IPS-NIHi7 (cell line): ENCODE measurements at regions not wholly inside any gene's neighbourhood (a gene's known extent, or its start where the extent isn't known, plus 50 kb on each side); places are given as distances from the start of the nearest gene placed in this dataset.
"Not testable (repeated sequence)": the region's sequence is repeated elsewhere in the genome, so short reads cannot be mapped to it uniquely, and the experiment has no call there.

Experiments used
- DNase-seq: peaks from one replicate; pipeline ENCODE4 v3.0.0; 2012; ENCODE audit warnings: mixed read lengths; ENCODE audit errors: extremely low spot score

- no peak for DNase-seq
Measured at GRCh38 chrX:150212672-150213480, 150.2 kb upstream of the MAMLD1 start.

- no peak for DNase-seq
Measured at GRCh38 chrX:150213481-150214030, 149.6 kb upstream of the MAMLD1 start.

GRCh38 chrX:150216000-150216399 lies 147.1 kb upstream of the MAMLD1 start:
- not testable (repeated sequence) for DNase-seq

DNA sequence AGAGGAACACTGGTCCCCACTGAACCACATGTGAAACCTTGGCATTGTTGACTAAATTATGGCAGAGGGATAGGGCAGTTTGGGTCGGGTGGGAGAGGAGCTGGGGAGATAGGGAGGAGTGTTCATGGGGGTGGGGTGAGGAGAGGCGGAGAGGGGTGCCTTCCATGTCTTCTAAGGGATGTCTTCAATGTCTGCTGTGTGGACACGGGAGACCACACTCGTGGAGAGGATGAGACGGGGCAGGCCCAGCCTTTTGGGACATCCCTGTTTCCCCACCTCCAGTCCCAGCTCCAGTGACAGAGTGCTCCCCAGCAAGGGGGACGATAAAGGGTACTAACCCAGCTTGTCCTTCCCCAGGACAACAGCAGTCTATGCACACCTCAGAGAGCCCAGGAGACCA lies 146.4 kb upstream of the MAMLD1 start:
- no peak for DNase-seq

DNA sequence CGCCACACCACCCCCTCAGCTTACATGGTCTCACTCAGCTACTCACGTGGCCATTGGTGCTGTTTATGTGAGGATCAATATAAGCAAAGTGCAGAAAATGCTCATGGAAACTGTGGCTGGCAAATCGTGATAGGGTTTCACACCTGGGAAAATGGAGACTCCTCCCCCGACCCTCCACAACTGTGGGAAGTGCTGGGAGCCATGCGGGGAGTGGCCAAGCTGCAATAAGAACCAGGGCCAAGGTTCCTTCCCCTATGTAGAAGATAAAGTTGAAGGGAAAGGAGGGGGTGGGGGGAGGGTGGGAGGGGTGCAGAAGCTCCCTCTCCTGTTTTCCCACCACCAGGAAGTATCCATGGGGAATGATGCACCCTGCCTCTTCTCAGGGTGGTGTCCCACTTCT lies 145.5 kb upstream of the MAMLD1 start:
- no peak for DNase-seq

DNA sequence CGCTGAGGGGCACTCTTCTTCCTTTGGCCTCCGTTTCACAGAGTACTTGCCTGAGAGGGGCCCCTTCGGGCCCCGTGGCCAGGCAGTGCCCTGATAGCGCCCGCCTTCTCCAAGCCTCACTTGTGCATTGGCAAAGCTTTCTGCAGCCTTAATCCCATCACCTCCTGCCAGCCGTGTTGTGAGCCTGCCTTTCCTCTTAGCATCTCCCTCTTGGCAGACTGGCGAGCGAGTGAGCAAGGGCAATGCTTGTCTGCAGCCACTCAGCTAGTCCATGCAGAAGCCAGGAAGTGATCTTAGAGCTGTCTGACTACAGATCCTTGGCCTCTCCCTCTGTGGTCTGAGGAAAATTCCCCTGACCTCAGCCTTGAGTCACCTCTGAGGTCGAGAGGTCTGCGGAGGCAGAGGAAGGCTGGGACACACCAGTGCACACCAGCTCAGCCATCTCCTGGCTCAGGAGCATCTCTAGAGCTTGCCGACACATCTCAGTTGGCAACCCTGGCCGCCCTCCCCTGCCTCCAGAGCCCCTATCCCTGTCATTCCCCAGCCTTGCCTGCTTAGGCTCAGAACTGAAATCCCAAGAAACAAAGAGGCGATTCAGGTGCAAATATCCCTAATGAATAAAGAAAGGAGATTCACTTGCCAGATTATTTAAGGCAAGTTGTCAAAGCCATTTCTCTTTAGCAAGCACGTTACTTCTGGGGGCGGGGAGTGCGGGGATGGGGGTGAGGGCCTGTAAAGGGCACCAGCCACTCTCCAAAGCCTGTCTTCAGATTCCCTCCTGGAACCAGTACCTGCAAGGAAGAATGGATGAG lies 143.5 kb upstream of the MAMLD1 start:
- no peak for DNase-seq

- DNase-seq: no peak
Measured at GRCh38 chrX:150223176-150224015, 139.7 kb upstream of the MAMLD1 start.

DNA sequence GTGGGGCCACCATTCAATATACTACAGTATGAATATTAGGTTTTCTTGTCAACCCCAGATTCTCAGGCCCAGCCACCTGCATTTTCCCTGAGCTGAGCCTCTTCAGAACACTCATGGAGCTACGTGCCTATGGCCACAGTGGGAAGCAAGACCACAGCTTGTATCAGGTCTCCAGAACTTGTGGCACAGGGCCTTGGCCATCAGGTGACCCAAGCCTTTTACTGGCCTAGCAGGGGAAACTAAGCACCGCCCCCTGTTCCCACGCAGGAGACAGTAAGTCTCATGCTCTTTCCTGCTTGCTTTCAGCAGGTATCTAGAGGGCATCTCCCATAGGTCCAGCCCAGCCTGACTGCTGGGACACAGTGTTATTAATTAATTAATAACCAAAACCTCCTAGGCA lies 138.4 kb upstream of the MAMLD1 start:
- no peak for DNase-seq

- no peak for DNase-seq
Measured at GRCh38 chrX:150225266-150225665, 137.9 kb upstream of the MAMLD1 start.

DNA sequence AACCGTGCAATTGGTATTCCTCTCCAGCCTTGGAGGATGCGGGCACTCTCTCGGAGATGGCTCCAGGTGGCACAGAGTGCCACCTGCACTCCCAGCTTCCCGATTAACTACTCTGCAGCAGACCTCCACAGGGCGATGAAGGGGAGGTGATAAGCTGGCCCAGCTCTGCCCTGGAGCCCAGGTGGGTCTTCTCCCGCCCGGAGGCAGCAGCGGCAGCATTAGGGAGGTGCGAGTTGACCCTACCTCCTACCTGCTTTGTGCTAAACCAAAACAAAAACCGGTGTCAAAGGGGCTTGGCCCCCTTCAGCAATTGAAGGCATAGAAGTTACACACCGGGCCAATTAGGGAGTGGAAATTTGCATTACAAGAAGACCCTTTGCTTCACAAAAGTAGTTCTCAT lies 137.4 kb upstream of the MAMLD1 start:
- DNase-seq: no peak

- no peak for DNase-seq
Measured at GRCh38 chrX:150226223-150226965, 136.7 kb upstream of the MAMLD1 start.

DNA sequence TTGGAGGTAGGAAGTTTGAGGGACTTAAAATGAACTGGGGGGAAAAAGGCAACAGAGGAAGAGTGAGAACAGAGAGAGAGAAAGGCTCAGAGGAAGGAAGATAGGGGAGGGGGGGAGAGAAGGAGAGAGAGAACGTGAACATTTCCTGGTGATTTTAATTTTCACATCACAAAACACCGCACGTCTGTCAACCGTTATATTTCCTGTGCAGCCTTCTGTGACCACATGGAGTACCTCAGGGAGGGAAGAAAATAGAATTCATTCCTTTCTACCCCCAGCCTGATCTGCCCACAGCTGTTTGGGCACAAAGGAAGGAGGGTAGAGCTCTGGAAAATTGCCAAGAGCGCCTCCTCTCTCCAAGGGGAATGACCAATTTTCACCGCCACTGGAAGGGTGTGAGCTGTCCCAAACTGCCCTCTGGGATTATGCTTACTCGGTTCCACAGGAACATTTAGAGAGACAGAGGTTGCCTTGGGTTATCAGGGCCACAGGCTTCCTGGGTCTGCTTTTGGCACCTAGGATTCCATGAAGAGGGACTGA lies 135.7 kb upstream of the MAMLD1 start:
- no peak for DNase-seq

GRCh38 chrX:150227873-150228410 lies 135.2 kb upstream of the MAMLD1 start:
- no peak for DNase-seq

DNA sequence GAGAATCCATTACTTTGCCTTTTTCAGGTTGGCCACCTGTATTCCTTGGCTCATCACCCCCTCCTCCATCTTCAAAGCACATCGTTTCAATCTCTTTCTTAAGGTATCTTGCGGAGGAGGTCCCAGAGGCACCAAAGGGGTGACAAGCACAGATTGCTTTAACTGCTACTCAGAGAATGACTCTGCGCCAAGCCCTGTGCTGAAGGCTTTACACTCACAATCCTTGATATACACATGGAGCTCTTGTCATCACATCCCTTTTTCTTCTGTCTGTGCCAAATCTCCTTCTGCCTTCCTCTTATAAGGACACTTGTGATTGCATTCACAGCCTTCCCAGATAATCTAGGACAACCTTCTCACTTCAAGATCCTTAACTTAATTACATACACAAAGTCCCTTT lies 134.7 kb upstream of the MAMLD1 start:
- no peak for DNase-seq

DNA sequence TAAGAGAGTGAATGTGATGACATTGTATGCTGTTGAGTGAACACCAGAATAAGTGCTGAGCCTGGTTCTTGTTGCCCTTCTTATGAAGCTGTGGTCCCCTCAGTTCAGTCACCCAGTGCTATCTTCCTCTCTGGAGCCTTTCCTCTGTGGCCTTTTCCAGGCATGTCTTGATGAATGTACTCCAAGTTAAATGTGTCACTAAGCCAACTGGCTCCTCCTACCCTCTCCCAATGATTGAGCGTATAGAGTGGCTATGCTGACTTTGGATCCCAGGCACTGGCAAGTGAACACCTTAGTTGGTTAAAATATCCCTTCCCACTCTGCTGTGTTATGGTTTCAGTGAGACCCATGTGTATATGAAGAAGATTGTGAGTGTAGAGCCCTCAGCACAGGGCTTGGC lies 134.1 kb upstream of the MAMLD1 start:
- no peak for DNase-seq

- DNase-seq: no peak
Measured at GRCh38 chrX:150229481-150229880, 133.6 kb upstream of the MAMLD1 start.

- DNase-seq: not testable (repeated sequence)
Measured at GRCh38 chrX:150230952-150231351, 132.2 kb upstream of the MAMLD1 start.

DNA sequence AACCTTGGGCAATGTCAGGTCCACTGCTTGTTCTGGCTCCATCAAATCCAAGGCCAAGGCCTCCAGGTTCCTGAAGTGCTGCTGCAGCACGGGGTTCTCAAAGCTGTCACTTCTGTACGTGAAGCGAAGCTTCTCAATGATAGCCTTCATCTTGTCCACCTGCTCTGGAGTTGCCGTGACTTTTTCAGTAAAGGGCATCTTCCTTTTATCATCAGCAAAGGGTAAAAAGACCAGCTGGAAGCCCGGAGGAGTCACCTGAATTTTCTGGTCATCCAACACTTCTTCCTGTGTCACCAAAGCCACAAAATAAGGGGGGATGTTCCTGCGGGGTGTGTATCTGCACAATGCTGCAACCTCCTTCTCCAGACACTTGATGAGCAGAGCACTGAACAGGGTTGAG lies 131.7 kb upstream of the MAMLD1 start:
- DNase-seq: not testable (repeated sequence)

DNA sequence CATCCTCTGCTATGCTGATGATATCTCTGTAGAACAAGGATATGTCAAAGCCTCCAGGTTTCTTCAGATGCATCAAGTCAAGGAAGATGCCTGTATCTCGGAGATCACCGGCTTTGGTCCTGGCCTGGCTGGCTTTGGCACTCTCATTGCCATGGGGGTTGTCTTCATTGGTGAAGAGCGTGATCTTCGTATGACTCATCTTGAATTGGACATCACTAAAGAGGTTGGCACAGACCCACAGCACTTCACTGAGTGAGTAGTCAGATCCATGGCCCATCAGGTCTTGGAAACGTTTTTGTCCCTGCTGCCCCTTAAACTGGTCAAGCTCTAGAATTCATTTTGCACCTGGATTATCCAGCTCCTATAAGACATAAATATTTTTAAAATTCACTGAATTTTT lies 130.9 kb upstream of the MAMLD1 start:
- not testable (repeated sequence) for DNase-seq

GRCh38 chrX:150234126-150234525 lies 129.0 kb upstream of the MAMLD1 start:
- DNase-seq: no peak

- DNase-seq: no peak
Measured at GRCh38 chrX:150236327-150236726, 126.8 kb upstream of the MAMLD1 start.
